Dendritic cell treated with granulocyte-macrophage colony-stimulating factor and Interleukin-4, amounts not matched to agents 40 ng/mL and 50 ng/mL, for 4 days (primary cell): ENCODE measurements at regions not wholly inside any gene's neighbourhood (a gene's known extent, or its start where the extent isn't known, plus 50 kb on each side); places are given as distances from the start of the nearest gene placed in this dataset.

Experiments
- H3K27ac Mint-ChIP-seq: one replicate; pipeline ENCODE4 v1.8.0; 2022; ENCODE audit warnings: mild to moderate bottlenecking, mixed read lengths
- H3K27me3 Mint-ChIP-seq: one replicate; pipeline ENCODE4 v1.8.0; 2022; ENCODE audit warnings: mild to moderate bottlenecking, mixed read lengths
- H3K36me3 Mint-ChIP-seq: one replicate; pipeline ENCODE4 v1.8.0; 2022; ENCODE audit warnings: low read depth, mixed read lengths
- H3K4me1 Mint-ChIP-seq: one replicate; pipeline ENCODE4 v1.8.0; 2022; ENCODE audit warnings: low read depth, mixed read lengths
- H3K4me3 Mint-ChIP-seq: one replicate; pipeline ENCODE4 v1.8.0; 2022; ENCODE audit warnings: mild to moderate bottlenecking, moderate library complexity, mixed read lengths
- H3K9me3 Mint-ChIP-seq: one replicate; pipeline ENCODE4 v1.8.0; 2022; ENCODE audit warnings: mixed read lengths
- intact Hi-C: fragments of 100-400 bp; cut with micrococcal nuclease; formaldehyde crosslinking; loops from one replicate; pipeline ENCODE4 v1.15.0; 2022

DNA sequence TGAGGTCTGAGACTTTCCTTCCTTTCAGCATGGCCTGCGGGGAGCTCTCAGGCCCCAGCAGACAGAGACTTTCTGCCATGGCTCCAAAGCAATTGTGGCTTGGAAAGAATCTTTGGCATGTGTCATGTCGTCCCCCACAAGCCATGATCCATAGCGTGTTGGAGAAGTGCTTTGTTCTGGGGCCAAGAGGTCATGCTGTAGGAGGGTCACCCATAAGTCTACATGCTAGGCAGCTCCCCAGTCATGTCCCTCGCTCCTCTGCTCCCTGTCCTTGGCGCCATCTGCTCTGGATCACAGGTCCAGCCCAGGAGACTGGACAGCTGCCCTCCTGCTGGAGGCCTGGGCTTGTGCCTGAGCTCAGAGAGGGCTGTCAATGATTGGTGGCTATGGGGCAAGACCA is 78.8 kb upstream of the LCLAT1 start:
- H3K27me3 Mint-ChIP-seq = peaks cover 27% of the 10 kb centered on the region
- no peak overlapping the region for H3K27ac Mint-ChIP-seq
- H3K36me3 Mint-ChIP-seq = no peaks in the 10 kb centered on the region
- H3K4me1 Mint-ChIP-seq = no peaks in the 10 kb centered on the region
- H3K9me3 Mint-ChIP-seq = no peaks in the 10 kb centered on the region
- no peak overlapping the region for H3K4me3 Mint-ChIP-seq
- intact Hi-C loops = no loop called here

DNA sequence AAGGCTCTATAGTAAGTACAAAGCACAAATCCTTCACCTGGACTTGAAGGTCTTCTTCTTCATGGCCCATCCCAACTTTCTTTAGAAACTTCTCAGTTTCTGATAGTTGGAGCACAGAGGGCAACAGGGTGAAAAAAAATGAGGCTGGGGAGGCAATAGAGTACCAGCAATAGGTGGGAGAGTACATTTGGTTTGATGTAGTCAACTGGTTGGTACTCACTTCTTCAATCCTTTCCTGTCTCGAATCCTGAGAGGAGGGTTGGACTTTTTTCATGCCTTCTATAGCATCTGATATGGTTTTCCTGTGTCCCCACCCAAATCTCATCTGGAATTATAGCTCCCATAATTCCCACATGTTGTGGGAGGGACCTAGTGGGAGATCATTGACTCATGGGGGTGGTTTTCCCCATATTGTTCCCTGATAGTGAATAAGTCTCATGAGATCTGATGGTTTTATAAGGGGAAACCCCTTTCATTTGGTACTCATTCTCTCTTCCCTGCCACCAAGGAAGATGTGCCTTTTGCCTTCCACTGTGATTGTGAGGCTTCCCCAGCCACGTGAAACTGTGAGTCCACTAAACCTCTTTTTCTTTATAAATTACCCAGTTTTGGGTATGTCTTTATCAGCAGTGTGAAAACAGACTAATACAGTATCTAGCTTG is 75.9 kb upstream of the LCLAT1 start:
- Mint-ChIP-seq H3K27ac (no peak overlapping the region), H3K27me3 (peaks cover 30% of the 10 kb centered on the region), H3K9me3 (no peaks in the 10 kb centered on the region), H3K4me3 (no peak overlapping the region), H3K4me1 (no peaks in the 10 kb centered on the region), H3K36me3 (no peaks in the 10 kb centered on the region)
- intact Hi-C loops = no loop called here

DNA sequence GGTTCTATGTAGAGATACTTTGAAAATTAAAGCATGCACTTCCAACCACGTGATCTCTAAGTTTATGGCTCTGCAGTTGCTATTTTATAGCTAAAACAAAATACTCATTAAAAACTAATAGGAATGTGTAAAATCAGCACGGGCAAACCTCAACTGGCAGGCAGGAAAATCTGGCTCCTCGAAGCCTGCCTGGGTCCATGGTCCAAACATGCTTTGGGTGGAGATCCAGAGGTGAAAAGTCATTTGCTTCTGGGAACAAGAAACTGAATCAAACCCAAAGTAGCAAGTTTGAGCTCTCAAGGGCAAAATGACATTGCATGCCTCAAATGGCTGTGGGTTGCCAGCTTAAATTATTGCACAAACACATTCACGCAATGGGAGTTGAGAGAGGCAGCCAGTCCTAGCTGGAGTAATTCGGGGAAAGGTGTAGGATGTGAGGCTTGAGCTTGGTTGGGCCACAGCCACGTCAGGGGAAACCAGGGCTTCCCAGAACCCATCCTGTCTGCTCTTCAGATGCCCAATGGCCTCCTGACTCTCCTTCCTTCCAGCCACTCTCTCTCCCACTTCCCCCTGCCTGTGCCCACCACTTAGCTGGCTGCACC is 75.2 kb upstream of the LCLAT1 start:
- H3K27ac Mint-ChIP-seq = no peak overlapping the region
- peaks cover 24% of the 10 kb centered on the region for H3K27me3 Mint-ChIP-seq
- no peaks in the 10 kb centered on the region for H3K4me1 Mint-ChIP-seq
- no peaks in the 10 kb centered on the region for H3K36me3 Mint-ChIP-seq
- intact Hi-C loops = no loop called here
- H3K4me3 Mint-ChIP-seq = no peak overlapping the region
- H3K9me3 Mint-ChIP-seq = no peaks in the 10 kb centered on the region

DNA sequence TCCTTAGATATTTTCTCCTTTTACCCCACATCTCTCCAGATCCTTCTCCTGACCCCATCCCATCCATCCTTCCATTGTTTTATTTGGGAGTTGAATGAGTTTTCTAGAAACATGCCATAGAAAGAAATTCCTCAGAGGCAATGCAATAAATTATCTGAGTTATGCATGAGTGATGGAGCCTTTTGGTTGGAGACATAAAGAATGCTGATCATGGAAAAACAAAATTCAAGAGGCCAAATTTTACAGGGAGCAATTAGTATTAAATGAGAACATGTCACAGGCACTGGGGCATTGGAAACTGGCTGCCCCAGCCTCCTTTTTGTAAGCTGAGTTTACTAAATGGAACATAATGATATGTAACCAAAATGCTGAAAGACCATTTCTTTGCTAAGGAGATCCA is 74.2 kb upstream of the LCLAT1 start:
- no peaks in the 10 kb centered on the region for H3K9me3 Mint-ChIP-seq
- H3K27ac Mint-ChIP-seq = no peak overlapping the region
- peaks cover 26% of the 10 kb centered on the region for H3K27me3 Mint-ChIP-seq
- no peaks in the 10 kb centered on the region for H3K36me3 Mint-ChIP-seq
- H3K4me3 Mint-ChIP-seq = no peak overlapping the region
- intact Hi-C loops = no loop called here
- no peaks in the 10 kb centered on the region for H3K4me1 Mint-ChIP-seq

DNA sequence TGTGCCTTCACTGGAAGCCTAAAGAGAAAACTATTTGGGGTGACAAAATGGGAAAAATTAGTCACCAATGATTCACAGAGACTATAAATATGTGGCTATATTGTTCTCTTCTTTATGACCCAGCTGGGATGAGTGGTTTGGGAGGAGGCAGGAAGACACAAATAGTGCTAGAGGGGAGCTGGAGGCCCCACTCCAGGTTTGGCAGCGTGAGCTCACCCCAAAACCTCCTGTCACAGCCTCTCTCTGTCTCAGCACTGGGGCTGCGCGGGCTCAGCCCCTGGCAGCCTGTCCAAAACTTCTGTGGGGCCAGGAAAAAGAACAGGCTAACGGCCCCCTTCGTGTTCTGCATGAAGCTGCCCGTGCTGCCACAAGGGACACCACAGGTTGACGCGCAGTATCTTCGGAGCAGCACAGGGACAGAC is 73.2 kb upstream of the LCLAT1 start:
- peaks cover 26% of the 10 kb centered on the region for H3K27me3 Mint-ChIP-seq
- H3K4me1 Mint-ChIP-seq = no peaks in the 10 kb centered on the region
- no peak overlapping the region for H3K4me3 Mint-ChIP-seq
- intact Hi-C loops = no loop called here
- no peak overlapping the region for H3K27ac Mint-ChIP-seq
- H3K9me3 Mint-ChIP-seq = no peaks in the 10 kb centered on the region
- no peaks in the 10 kb centered on the region for H3K36me3 Mint-ChIP-seq

DNA sequence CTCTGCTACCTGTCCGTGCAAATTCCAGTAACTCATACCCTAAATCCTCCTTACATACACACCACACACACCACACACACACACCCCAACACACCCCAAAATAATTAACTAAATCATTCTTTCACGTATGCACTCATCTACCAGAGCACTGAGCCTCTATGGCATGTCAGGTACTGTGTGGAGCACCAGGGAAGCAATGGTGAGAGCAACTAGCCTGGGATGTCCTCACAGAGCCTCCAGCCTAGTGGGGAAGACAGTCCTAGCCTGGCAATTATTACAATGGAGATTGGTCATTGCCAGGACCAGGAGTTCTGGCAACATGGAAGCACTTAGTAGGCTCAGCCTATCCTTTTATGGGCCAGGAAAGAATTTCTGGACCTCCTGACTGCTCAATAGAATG is 72.7 kb upstream of the LCLAT1 start:
- intact Hi-C loops = no loop called here

DNA sequence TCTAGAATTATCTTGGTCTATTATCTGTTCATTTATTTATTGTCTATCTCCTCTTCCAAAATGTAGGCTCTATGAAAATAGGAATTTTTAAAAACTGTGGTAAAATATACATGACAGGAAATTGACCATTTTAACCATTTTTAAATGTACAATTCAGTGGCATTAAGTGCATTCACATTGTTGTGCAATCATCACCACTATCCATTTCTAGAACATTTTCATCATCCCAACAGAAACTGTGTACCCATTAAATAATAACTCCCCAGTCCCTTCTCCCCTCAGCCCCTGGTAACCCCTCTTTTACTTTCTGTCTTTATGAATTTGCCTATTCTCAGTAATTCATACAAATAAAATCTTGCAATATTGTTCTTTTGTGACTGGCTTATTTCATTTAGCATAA is 71.1 kb upstream of the LCLAT1 start:
- Mint-ChIP-seq H3K27me3 (peaks cover 20% of the 10 kb centered on the region), H3K4me1 (no peaks in the 10 kb centered on the region), H3K9me3 (no peaks in the 10 kb centered on the region), H3K4me3 (no peak overlapping the region), H3K36me3 (no peaks in the 10 kb centered on the region), H3K27ac (no peak overlapping the region)
- intact Hi-C loops = no loop called here

More for the DNA sequence above, 72.7 kb upstream of the LCLAT1 start:
- no peaks in the 10 kb centered on the region for H3K36me3 Mint-ChIP-seq
- H3K9me3 Mint-ChIP-seq = no peaks in the 10 kb centered on the region
- peaks cover 24% of the 10 kb centered on the region for H3K27me3 Mint-ChIP-seq
- no peak overlapping the region for H3K27ac Mint-ChIP-seq
- no peaks in the 10 kb centered on the region for H3K4me1 Mint-ChIP-seq
- H3K4me3 Mint-ChIP-seq = no peak overlapping the region

DNA sequence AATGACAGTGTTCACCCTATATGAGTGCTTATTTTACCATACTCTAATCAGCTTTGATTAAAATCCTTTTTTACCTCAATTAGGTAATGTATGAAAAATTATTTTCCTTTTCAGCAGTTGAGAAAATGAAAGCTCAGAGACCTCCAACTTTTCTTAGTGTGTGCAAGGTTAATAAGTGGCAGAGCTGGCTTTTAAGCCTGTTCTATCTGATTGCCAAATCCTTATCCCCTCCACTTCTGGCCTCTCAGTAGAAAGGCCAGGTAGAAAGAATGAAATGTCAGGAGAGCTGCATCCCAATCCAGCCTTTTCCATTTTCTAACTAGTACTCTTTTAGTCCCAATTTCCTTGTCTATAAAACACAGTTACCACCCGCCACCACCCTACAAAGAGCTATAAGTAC is 67.6 kb upstream of the LCLAT1 start:
- H3K27ac Mint-ChIP-seq = no peak overlapping the region
- intact Hi-C loops = no loop called here
- H3K27me3 Mint-ChIP-seq = peaks cover 13% of the 10 kb centered on the region
- no peaks in the 10 kb centered on the region for H3K9me3 Mint-ChIP-seq
- H3K4me1 Mint-ChIP-seq = no peaks in the 10 kb centered on the region
- no peaks in the 10 kb centered on the region for H3K36me3 Mint-ChIP-seq
- no peak overlapping the region for H3K4me3 Mint-ChIP-seq

DNA sequence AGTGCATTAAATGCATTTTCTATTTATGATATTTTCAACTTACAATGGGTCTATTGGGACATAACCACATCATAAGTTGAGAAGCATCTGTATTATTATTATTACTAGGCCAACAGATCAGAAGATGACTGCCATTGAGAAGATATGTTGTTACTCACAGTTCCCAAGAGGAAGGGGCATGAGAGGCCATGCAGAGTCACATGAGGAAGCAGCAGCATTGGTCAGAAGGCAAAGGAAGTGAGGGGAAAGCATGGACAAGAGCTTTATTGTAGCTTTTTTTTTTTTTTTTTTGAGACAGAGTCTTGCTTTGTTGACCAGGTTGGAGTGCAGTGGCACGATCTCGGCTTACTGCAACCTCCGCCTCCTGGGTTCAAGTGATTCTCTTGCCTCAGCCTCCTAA is 66.2 kb upstream of the LCLAT1 start:
- H3K27me3 Mint-ChIP-seq = peaks cover 22% of the 10 kb centered on the region
- intact Hi-C loops = no loop called here
- no peaks in the 10 kb centered on the region for H3K4me1 Mint-ChIP-seq

DNA sequence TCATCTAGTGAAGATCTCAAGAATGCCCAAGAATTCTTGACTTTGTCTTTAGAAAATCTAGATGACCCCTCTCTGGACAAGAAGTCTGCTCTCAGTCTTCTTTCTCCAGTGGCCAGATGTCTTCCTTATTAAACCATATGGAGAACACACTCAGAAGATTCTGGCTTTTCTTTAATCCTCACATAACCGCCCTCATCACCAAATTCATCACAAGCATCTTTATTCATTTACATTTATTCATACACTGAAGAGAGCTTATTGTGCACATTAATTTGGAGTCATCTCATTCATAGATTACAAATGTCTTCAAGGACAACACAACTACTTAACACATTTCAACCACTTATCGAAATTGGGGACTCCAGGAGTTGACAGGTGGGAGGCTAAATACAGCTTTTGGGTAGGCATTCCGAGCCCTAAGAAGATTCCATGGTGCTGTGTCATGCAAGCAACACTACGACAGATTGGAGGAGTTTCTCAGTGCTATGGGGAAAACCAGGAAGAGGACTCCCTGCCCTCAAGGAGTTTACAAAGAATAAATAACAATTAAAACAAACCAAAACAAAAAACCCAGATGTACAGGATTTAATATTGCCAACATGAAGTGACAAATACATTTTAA is 64.8 kb upstream of the LCLAT1 start:
- Mint-ChIP-seq H3K27me3 (peaks cover 24% of the 10 kb centered on the region), H3K36me3 (no peaks in the 10 kb centered on the region), H3K27ac (no peak overlapping the region), H3K9me3 (no peaks in the 10 kb centered on the region), H3K4me3 (no peak overlapping the region), H3K4me1 (no peaks in the 10 kb centered on the region)
- intact Hi-C loops = no loop called here

More for the DNA sequence above, 66.2 kb upstream of the LCLAT1 start:
- Mint-ChIP-seq H3K4me3 (no peak overlapping the region), H3K36me3 (no peaks in the 10 kb centered on the region), H3K9me3 (no peaks in the 10 kb centered on the region), H3K27ac (no peak overlapping the region)

DNA sequence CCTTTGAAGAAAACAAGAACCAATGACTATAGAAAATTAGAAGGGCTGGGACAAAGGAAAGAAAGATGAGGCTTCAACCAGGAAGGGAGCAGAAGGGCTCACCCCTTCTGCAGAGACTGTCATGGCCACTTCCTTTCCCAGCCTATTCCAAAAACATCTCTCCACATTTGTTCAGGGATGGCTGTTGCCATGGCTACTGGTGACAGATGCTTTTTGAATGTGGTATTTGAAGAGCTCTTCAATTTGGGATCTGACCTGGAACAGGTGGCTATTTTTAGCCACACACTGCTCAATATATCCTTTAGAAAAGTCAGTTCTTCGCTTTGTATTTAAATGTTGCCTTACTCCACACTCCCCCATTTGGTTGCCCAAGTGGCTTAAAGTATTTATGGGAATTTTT is 64.1 kb upstream of the LCLAT1 start:
- H3K4me3 Mint-ChIP-seq = no peak overlapping the region
- H3K9me3 Mint-ChIP-seq = no peaks in the 10 kb centered on the region
- no peaks in the 10 kb centered on the region for H3K4me1 Mint-ChIP-seq
- H3K36me3 Mint-ChIP-seq = no peaks in the 10 kb centered on the region
- no peak overlapping the region for H3K27ac Mint-ChIP-seq
- intact Hi-C loops = no loop called here
- peaks cover 21% of the 10 kb centered on the region for H3K27me3 Mint-ChIP-seq

DNA sequence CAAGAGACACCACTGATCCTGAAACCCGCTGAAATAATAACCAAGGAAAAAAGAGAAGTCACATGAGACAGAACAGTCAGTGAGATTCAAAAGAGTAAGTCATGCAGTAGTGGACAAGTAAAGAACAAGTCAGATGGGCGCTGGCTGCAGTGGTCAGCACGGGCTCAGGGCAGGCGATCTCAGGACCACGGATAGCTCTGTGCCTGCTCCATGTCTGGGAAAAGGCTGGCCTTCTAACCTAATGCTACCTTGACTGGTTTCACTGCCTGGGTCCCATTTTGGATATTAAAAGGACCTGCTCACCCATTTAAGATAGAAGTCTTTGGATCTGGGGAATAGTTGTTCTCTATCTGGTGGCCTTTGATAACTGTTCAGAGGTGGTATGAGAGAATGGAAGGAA is 61.7 kb upstream of the LCLAT1 start:
- Mint-ChIP-seq H3K36me3 (no peaks in the 10 kb centered on the region), H3K27ac (no peak overlapping the region), H3K27me3 (peaks cover 27% of the 10 kb centered on the region), H3K9me3 (no peaks in the 10 kb centered on the region), H3K4me1 (no peaks in the 10 kb centered on the region), H3K4me3 (no peak overlapping the region)
- intact Hi-C loops = no loop called here

DNA sequence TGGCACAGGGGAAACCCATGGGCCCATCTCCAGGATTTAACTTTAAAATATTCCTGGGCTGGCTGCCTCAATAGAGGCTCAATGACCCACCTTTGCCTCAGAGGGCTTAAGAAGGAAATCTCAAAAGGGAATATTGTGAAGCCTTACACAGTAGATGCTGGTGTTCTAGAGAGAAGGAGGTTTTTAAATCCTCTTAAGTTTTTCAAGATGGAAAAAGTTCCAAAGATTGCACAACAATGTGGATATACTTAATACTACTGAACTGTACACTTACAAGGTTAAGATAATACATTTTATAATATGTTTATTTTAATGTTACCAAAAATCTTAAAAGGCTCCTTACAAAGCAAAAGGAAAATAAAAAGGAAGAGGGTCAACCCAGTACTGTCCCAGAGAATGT is 54.9 kb upstream of the LCLAT1 start:
- Mint-ChIP-seq H3K4me3 (no peak overlapping the region), H3K4me1 (no peaks in the 10 kb centered on the region), H3K36me3 (no peaks in the 10 kb centered on the region), H3K27me3 (peaks cover 20% of the 10 kb centered on the region), H3K27ac (no peak overlapping the region), H3K9me3 (no peaks in the 10 kb centered on the region)
- intact Hi-C loops = no loop called here

DNA sequence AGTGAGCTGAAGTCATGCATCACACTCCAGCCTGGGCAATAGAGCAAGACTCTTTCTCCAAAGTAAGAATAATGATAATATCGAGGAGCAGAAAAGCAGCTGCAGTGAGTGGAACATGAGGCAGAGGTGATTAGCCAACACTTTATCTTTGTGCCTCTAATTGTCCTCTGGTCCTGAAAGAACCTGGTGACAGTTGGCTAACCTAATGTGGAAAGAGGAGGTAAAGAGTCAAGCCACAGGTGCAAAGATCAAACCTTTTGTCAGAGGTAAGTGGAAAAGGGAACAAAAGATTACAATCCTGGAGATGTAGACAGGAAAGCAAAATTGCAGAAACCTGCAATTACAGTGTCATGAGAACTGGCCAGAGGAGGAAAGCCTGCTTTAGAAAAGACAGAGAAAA is 53.5 kb upstream of the LCLAT1 start:
- H3K27me3 Mint-ChIP-seq = peaks cover 20% of the 10 kb centered on the region
- no peaks in the 10 kb centered on the region for H3K36me3 Mint-ChIP-seq
- H3K27ac Mint-ChIP-seq = no peak overlapping the region
- intact Hi-C loops = no loop called here
- H3K4me1 Mint-ChIP-seq = no peaks in the 10 kb centered on the region
- no peak overlapping the region for H3K4me3 Mint-ChIP-seq
- H3K9me3 Mint-ChIP-seq = no peaks in the 10 kb centered on the region

DNA sequence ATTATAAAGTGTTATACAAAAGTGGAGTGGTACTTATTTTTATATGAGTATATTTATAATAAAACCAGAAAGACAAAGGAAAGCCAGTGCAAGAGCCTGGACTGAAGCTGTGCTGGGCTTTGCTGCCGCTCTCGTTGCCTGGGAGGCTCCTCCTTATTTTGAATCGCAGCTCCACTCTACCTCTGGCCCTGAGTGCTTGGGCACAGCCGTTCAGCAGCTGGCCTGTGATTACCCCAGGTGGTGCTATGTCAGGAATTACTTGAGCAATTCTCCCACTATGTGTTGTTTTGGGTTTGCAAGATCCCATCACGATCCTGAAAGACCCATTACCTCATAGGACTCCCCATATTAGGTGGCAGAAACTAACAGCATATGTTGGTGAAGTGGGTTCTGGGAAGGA is 53.0 kb upstream of the LCLAT1 start:
- H3K9me3 Mint-ChIP-seq = no peaks in the 10 kb centered on the region
- peaks cover 15% of the 10 kb centered on the region for H3K27me3 Mint-ChIP-seq
- H3K4me1 Mint-ChIP-seq = no peaks in the 10 kb centered on the region
- H3K36me3 Mint-ChIP-seq = no peaks in the 10 kb centered on the region
- no peak overlapping the region for H3K4me3 Mint-ChIP-seq
- intact Hi-C loops = no loop called here
- H3K27ac Mint-ChIP-seq = no peak overlapping the region
